Fibroblast of villous mesenchyme (primary cell): ENCODE measurements at regions not wholly inside any gene's neighbourhood (a gene's known extent, or its start where the extent isn't known, plus 50 kb on each side); places are given as distances from the start of the nearest gene placed in this dataset.

Source experiments
- DNase-seq: peaks from one replicate; pipeline ENCODE4 v3.0.0-alpha.2; 2010; ENCODE audit warnings: low read depth
- H3K4me3 ChIP-seq: 2 replicates; pipeline ENCODE4 v1.5.1; 2011; ENCODE audit warnings: low read depth, mild to moderate bottlenecking, low read length
- TF ChIP-seq, protein P1 (sequence below): IDR thresholded peaks from 2 replicates; pipeline ENCODE4 v1.5.1; 2012; ENCODE audit warnings: low read depth, mild to moderate bottlenecking, low read length; ENCODE audit not compliant: insufficient read depth

DNA sequence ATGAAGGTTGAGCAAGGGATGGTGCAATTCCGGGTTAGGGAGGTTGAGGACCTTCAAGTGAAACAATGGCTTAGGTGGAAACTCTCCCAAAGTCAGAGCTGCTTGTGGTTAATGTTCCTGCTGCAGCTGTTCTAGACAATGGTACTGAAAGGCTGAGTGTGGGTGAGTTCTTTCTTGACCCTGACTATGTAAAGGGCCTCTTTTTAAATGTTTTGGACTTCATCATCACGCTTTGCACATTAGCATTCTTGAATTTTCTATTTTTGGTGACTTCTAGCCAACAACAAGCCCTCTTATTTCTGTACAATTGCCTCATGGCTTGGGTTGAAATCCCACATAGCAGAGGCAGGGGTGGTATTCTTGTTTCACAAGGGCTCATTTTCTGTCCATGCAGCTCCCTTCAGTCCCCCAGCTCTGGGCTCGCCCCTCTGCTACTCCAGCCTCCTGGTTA lies 136.3 kb upstream of the ANKRD55 start:
- TF ChIP-seq, protein P1, sequence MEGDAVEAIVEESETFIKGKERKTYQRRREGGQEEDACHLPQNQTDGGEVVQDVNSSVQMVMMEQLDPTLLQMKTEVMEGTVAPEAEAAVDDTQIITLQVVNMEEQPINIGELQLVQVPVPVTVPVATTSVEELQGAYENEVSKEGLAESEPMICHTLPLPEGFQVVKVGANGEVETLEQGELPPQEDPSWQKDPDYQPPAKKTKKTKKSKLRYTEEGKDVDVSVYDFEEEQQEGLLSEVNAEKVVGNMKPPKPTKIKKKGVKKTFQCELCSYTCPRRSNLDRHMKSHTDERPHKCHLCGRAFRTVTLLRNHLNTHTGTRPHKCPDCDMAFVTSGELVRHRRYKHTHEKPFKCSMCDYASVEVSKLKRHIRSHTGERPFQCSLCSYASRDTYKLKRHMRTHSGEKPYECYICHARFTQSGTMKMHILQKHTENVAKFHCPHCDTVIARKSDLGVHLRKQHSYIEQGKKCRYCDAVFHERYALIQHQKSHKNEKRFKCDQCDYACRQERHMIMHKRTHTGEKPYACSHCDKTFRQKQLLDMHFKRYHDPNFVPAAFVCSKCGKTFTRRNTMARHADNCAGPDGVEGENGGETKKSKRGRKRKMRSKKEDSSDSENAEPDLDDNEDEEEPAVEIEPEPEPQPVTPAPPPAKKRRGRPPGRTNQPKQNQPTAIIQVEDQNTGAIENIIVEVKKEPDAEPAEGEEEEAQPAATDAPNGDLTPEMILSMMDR, result no peak
- no peak overlapping the region for H3K4me3 ChIP-seq
- DNase-seq, result no peak

GRCh38 chr5:56367748-56368147 lies 134.6 kb upstream of the ANKRD55 start:
- no peak for DNase-seq
- no peak overlapping the region for H3K4me3 ChIP-seq
- TF ChIP-seq, protein P1, result no peak

GRCh38 chr5:56366986-56367385 lies 133.9 kb upstream of the ANKRD55 start:
- TF ChIP-seq, protein P1, result no peak
- no peak overlapping the region for H3K4me3 ChIP-seq
- no peak for DNase-seq

GRCh38 chr5:56361398-56361797 lies 128.3 kb upstream of the ANKRD55 start:
- TF ChIP-seq, protein P1, result no peak
- DNase-seq, result no peak
- H3K4me3 ChIP-seq, result no peak overlapping the region

DNA sequence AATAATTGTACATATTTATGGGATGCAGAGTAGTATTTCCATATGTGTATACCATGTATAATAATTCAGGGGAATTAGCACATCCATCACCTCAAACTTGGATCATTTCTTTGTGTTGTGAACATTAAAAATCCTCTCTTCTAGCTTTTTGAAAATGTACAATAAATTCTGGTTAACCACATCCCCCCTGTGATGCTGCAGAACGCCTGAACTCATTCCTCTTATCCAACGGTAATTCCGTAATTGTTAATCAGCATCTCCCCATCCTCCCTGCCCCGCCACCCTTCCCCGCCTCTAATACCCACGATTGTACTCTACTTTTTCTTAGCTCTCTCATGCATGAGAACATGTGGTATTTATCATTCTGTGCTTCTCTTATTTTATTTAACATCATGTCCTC lies 127.7 kb upstream of the ANKRD55 start:
- TF ChIP-seq, protein P1, result no peak
- DNase-seq, result no peak
- no peak overlapping the region for H3K4me3 ChIP-seq

DNA sequence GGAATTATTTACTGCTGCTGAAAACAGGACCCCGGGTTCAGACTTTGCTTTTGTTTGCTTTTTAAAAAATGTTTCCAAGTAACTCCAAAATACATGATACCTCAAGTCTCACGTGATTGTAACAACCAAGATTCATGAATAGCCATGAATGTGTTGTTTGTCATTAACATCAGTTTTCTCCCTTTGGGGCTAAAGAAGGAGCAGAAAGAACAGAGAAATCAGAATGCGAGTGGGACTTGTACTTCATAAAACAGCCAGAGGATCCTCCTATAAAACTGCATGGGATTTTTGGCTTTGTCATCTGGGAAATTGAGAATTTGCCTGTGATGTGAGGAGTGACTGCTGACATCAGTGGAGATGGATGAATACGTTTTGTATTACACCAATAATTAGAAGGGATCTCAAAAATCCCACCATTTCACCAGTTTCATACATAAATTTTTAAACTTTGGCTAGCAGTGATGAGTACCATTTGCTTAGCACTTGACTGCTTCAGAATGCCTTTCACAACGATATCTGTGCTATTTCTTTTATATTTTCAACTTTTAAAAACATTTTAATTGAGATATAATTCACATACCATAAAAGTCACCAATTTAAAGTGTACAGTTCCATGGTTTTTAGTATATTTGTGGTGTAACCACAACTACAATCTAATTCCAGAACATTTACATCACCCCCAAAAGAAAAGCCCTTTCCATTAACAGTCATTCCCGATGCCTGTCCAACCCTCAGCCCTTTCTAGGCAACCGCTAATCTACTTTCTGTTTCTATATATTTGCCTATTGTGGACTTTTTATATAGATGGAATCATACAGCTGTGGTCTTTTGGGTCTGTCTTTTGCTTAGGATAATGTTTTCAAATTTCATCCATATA lies 126.9 kb upstream of the ANKRD55 start:
- TF ChIP-seq, protein P1, result no peak
- DNase-seq, result no peak
- no peak overlapping the region for H3K4me3 ChIP-seq
